H1 (cell line): ENCODE measurements at regions not wholly inside any gene's neighbourhood (a gene's known extent, or its start where the extent isn't known, plus 50 kb on each side); places are given as distances from the start of the nearest gene placed in this dataset.

Experiments
- CTCF ChIA-PET: fragments of 300-600 bp; sonication (Branson Sonifier 250); formaldehyde crosslinking; loops from one replicate; lab custom pipeline; 2021; ENCODE audit not compliant: partially characterized antibody; lab: Charles Lee
- POLR2A ChIA-PET: fragments of 300-600 bp; sonication (Branson Sonifier 250); formaldehyde crosslinking; loops from one replicate; lab custom pipeline; 2021; ENCODE audit warnings: inconsistent platforms; ENCODE audit not compliant: partially characterized antibody; lab: Charles Lee
- DNase-seq, 2 experiments: peaks; one replicate each; pipeline versions ENCODE4 v3.0.0 to v3.0.0-alpha.2; 2010 to 2022; ENCODE audit warnings: low spot score in 2 of 2, low read depth in 1 of 2, mixed read lengths in 1 of 2
- FAIRE-seq: peaks from 2 replicates; lab custom pipeline; 2011; peaks lifted over from hg19 to GRCh38; lab: Jason Lieb, UNC
- H2AFZ ChIP-seq: 2 replicates; pipeline ENCODE4 v1.8.1; 2012; ENCODE audit warnings: low read length, inconsistent platforms
- H2AK5ac ChIP-seq: 2 replicates; pipeline ENCODE4 v1.6.1; 2013; ENCODE audit warnings: low read depth, low read length
- H2BK120ac ChIP-seq: replicated peaks from 2 replicates; pipeline ENCODE3; 2013; ENCODE audit warnings: low read depth, low read length, inconsistent platforms
- H2BK12ac ChIP-seq: 2 replicates; pipeline ENCODE4 v1.6.1; 2013; ENCODE audit warnings: low read depth, low read length
- H2BK15ac ChIP-seq: 2 replicates; pipeline ENCODE4 v1.6.1; 2013; ENCODE audit warnings: low read length
- H2BK20ac ChIP-seq: 2 replicates; pipeline ENCODE4 v1.6.1; 2013; ENCODE audit warnings: low read length
- H2BK5ac ChIP-seq: 2 replicates; pipeline ENCODE4 v1.6.1; 2013; ENCODE audit warnings: low read depth, low read length
- H3K14ac ChIP-seq: 2 replicates; pipeline ENCODE4 v1.6.1; 2013; ENCODE audit warnings: inconsistent platforms; ENCODE audit not compliant: insufficient read length
- H3K18ac ChIP-seq: 2 replicates; pipeline ENCODE4 v1.6.1; 2013; ENCODE audit warnings: low read length; ENCODE audit errors: extremely low read depth
- H3K23ac ChIP-seq: 2 replicates; pipeline ENCODE4 v1.6.1; 2013; ENCODE audit warnings: inconsistent platforms; ENCODE audit not compliant: insufficient read length
- H3K23me2 ChIP-seq: 2 replicates; pipeline ENCODE4 v1.6.1; 2013; ENCODE audit warnings: low read depth, low read length
- H3K27ac ChIP-seq: 2 replicates; pipeline ENCODE4 v1.6.1; 2011; ENCODE audit warnings: low read depth, low read length, inconsistent platforms
- H3K27me3 ChIP-seq, 4 experiments: replicated peaks in 1 of 4; 1 replicate in 1 of 4; 2 replicates in 3 of 4; pipeline versions ENCODE4 v1.6.1 to v1.8.1; 2011 to 2013; ENCODE audit warnings: low read length in 3 of 4, mild to moderate bottlenecking in 3 of 4, inconsistent platforms in 2 of 4, mixed read lengths in 2 of 4, moderate library complexity in 1 of 4; ENCODE audit not compliant: control insufficient read depth in 3 of 4, insufficient read depth in 3 of 4; ENCODE audit errors: extremely low read depth in 1 of 4
- H3K36me3 ChIP-seq, 4 experiments: 2 replicates each; pipeline versions ENCODE4 v1.6.1 to v1.8.1; 2011 to 2013; ENCODE audit warnings: mild to moderate bottlenecking in 4 of 4, low read length in 3 of 4, moderate library complexity in 2 of 4, control low read depth in 1 of 4, inconsistent platforms in 1 of 4; ENCODE audit not compliant: insufficient read depth in 4 of 4, control insufficient read depth in 2 of 4
- H3K4ac ChIP-seq: replicated peaks from 2 replicates; pipeline ENCODE3; 2013; ENCODE audit warnings: low read length, low read depth, mixed read lengths, inconsistent platforms; ENCODE audit not compliant: insufficient read length
- H3K4me1 ChIP-seq, 4 experiments: replicated peaks in 1 of 4; 1 replicate in 1 of 4; 2 replicates in 3 of 4; pipeline versions ENCODE4 v1.6.1 to v1.8.1; 2011 to 2013; ENCODE audit warnings: low read length in 3 of 4, inconsistent platforms in 2 of 4, mixed read lengths in 1 of 4; ENCODE audit not compliant: insufficient read depth in 4 of 4, control insufficient read depth in 3 of 4
- H3K4me2 ChIP-seq, 2 experiments: 2 replicates each; pipeline versions ENCODE4 v1.6.1 to v1.8.1; 2011 to 2013; ENCODE audit warnings: low read depth in 2 of 2, low read length in 2 of 2, control low read depth in 1 of 2, inconsistent platforms in 1 of 2, mild to moderate bottlenecking in 1 of 2; ENCODE audit not compliant: insufficient read depth in 1 of 2
- H3K4me3 ChIP-seq, 4 experiments: fragments of 200-600, 300-600 bp in 1 of 4; sonication (generic), shearing (Covaris generic), sonication (Bioruptor Twin) in 1 of 4; 2 replicates each; pipeline versions ENCODE4 v1.5.1 to v1.8.1; 2011 to 2016; ENCODE audit warnings: low read length in 4 of 4, low read depth in 3 of 4, control low read depth in 2 of 4, inconsistent platforms in 2 of 4, mild to moderate bottlenecking in 2 of 4, mixed read lengths in 1 of 4, moderate library complexity in 1 of 4; ENCODE audit not compliant: insufficient read depth in 2 of 4; ENCODE audit errors: extremely low read depth in 1 of 4
- H3K56ac ChIP-seq: replicated peaks from 2 replicates; pipeline ENCODE3; 2013; ENCODE audit warnings: low read depth, mild to moderate bottlenecking, mixed read lengths, low read length, inconsistent platforms; ENCODE audit not compliant: insufficient read length
- H3K79me1 ChIP-seq: 2 replicates; pipeline ENCODE4 v1.6.1; 2013; ENCODE audit warnings: low read depth, low read length, control low read depth
- H3K79me2 ChIP-seq, 2 experiments: 2 replicates each; pipeline versions ENCODE4 v1.6.1 to v1.8.1; 2012 to 2013; ENCODE audit warnings: low read length in 2 of 2, mild to moderate bottlenecking in 2 of 2, inconsistent platforms in 1 of 2; ENCODE audit not compliant: insufficient read depth in 2 of 2, control insufficient read depth in 1 of 2
- H3K9ac ChIP-seq, 4 experiments: replicated peaks in 1 of 4; 1 replicate in 1 of 4; 2 replicates in 3 of 4; pipeline versions ENCODE4 v1.6.1 to v1.8.1; 2011 to 2013; ENCODE audit warnings: low read depth in 3 of 4, low read length in 3 of 4, control low read depth in 2 of 4, mild to moderate bottlenecking in 2 of 4, moderate library complexity in 2 of 4, inconsistent platforms in 1 of 4; ENCODE audit errors: extremely low read depth in 1 of 4
- H3K9me3 ChIP-seq, 2 experiments: 2 replicates each; pipeline versions ENCODE4 v1.6.1 to v1.8.1; 2012 to 2013; ENCODE audit warnings: mild to moderate bottlenecking in 2 of 2, moderate library complexity in 2 of 2, control low read depth in 1 of 2, inconsistent platforms in 1 of 2, low read depth in 1 of 2, low read length in 1 of 2, mixed read lengths in 1 of 2; ENCODE audit not compliant: insufficient read depth in 2 of 2
- H4K20me1 ChIP-seq, 2 experiments: replicated peaks in 1 of 2; 2 replicates each; pipeline versions ENCODE3 to v1.8.1; 2011 to 2013; ENCODE audit warnings: inconsistent platforms in 2 of 2, low read length in 2 of 2, mild to moderate bottlenecking in 1 of 2; ENCODE audit not compliant: insufficient read depth in 2 of 2, control insufficient read depth in 1 of 2
- H4K5ac ChIP-seq: 2 replicates; pipeline ENCODE4 v1.6.1; 2013; ENCODE audit warnings: low read length, low read depth, mixed read lengths, inconsistent platforms; ENCODE audit not compliant: insufficient read length
- H4K8ac ChIP-seq: 2 replicates; pipeline ENCODE4 v1.8.0; 2013; ENCODE audit warnings: mild to moderate bottlenecking, moderate library complexity, low read length, inconsistent platforms; ENCODE audit not compliant: insufficient read depth; ENCODE audit errors: extremely low read depth
- H4K91ac ChIP-seq: replicated peaks from 2 replicates; pipeline ENCODE3; 2013; ENCODE audit warnings: low read length, mixed read lengths, inconsistent platforms; ENCODE audit not compliant: insufficient read length
- BCL11A ChIP-seq, 2 experiments: IDR thresholded peaks; one replicate each; pipeline ENCODE4 v1.6.1; 2011; ENCODE audit warnings: low read depth in 2 of 2, low read length in 2 of 2, mild to moderate bottlenecking in 2 of 2
- CHD2 ChIP-seq: IDR thresholded peaks from 2 replicates; pipeline ENCODE4 v1.6.1; 2012; ENCODE audit warnings: low read length, improper control_type of control experiment
- E2F6 ChIP-seq: IDR thresholded peaks from 2 replicates; pipeline ENCODE4 v1.6.1; 2012; ENCODE audit warnings: inconsistent platforms
- GABPA ChIP-seq: IDR thresholded peaks from 2 replicates; pipeline ENCODE4 v1.6.1; 2011; ENCODE audit warnings: mild to moderate bottlenecking, low read length, moderate library complexity, borderline replicate concordance; ENCODE audit not compliant: insufficient read depth
- KDM5A ChIP-seq: fragments of 200-600 bp; IDR thresholded peaks from 2 replicates; pipeline ENCODE4 v1.7.1; 2012; ENCODE audit warnings: mild to moderate bottlenecking, low read length, inconsistent platforms, mixed read lengths
- POLR2AphosphoS5 ChIP-seq: IDR thresholded peaks from 2 replicates; pipeline ENCODE4 v1.6.1; 2011; ENCODE audit warnings: low read depth, low read length
- SAP30 ChIP-seq: fragments of 300-600 bp; sonication (generic); IDR thresholded peaks from 2 replicates; pipeline ENCODE4 v1.7.1; 2012; ENCODE audit warnings: low read length, moderate library complexity, mild to moderate bottlenecking, inconsistent platforms; ENCODE audit not compliant: insufficient read depth, insufficient replicate concordance
- SP1 ChIP-seq: IDR thresholded peaks from 2 replicates; pipeline ENCODE4 v1.6.1; 2011; ENCODE audit warnings: low read depth, low read length
- USF2 ChIP-seq: IDR thresholded peaks from 2 replicates; pipeline ENCODE4 v1.6.1; 2011; ENCODE audit warnings: low read length, improper control_type of control experiment
- WGBS, 2 experiments: shearing (Covaris generic) in 1 of 2; methylation state at CpG; one replicate each; pipeline versions ENCODE4 v1.1.6 to v1.1.7; 2013 to 2015; ENCODE audit warnings: low lambda C conversion rate in 2 of 2, mixed read lengths in 2 of 2, inconsistent platforms in 1 of 2, low coverage in 1 of 2, missing lambda C conversion rate in 1 of 2; ENCODE audit not compliant: insufficient replicate concordance in 2 of 2, insufficient coverage in 1 of 2, insufficient read length in 1 of 2; ENCODE audit errors: extremely low coverage in 1 of 2, missing lambda C conversion rate in 1 of 2; 5-methylcytosine and 5-hydroxymethylcytosine counted together

GRCh38 chr1:234879147-234880080 is 249.2 kb downstream of the TOMM20 start:
- H2BK5ac ChIP-seq, result no peak overlapping the region
- H3K4me2 ChIP-seq, result no peak overlapping the region
- POLR2A ChIA-PET, result interaction anchor here (0.6 kb wide), 1 partner anchor 78 kb away, joined by 3 read pairs; no protein-coding TSS in a partner anchor
- H3K23ac ChIP-seq, result no peak overlapping the region
- H3K9ac ChIP-seq, result no peak overlapping the region
- H3K4me3 ChIP-seq, result no peak overlapping the region
- no peak overlapping the region for H2BK12ac ChIP-seq
- no peak overlapping the region for H3K27ac ChIP-seq
- H3K18ac ChIP-seq, result no peak overlapping the region
- H3K9me3 ChIP-seq, result no peaks in the 10 kb centered on the region
- no peak overlapping the region for H4K5ac ChIP-seq
- DNase-seq, result no peak
- H2AFZ ChIP-seq, result no peak overlapping the region
- no peak overlapping the region for H4K91ac ChIP-seq
- no peaks in the 10 kb centered on the region for H3K36me3 ChIP-seq
- no peaks in the 10 kb centered on the region for H4K20me1 ChIP-seq
- no peaks in the 10 kb centered on the region for H3K23me2 ChIP-seq
- FAIRE-seq, result no peak
- no peak overlapping the region for H3K56ac ChIP-seq
- no peak overlapping the region for H2BK120ac ChIP-seq
- no peaks in the 10 kb centered on the region for H3K4me1 ChIP-seq
- WGBS, 2 experiments, result 89 to 100% methylated on average over 1 to 9 of the region's 9 CpGs
- H3K79me1 ChIP-seq, result no peaks in the 10 kb centered on the region
- no peak overlapping the region for H2BK20ac ChIP-seq
- no peaks in the 10 kb centered on the region for H3K27me3 ChIP-seq
- no peaks in the 10 kb centered on the region for H3K79me2 ChIP-seq
- CTCF ChIA-PET, result interaction anchor here (0.6 kb wide), 1 partner anchor 164 kb away, joined by 3 read pairs; no protein-coding TSS in a partner anchor
- H4K8ac ChIP-seq, result peak overlapping the region; percentile 57; the same call in 1 of the 2 replicates
- H3K4ac ChIP-seq, result no peak overlapping the region
- no peak overlapping the region for H2BK15ac ChIP-seq
- no peak overlapping the region for H3K14ac ChIP-seq
- H2AK5ac ChIP-seq, result no peak overlapping the region
- TF ChIP-seq POLR2AphosphoS5 (no peak), GABPA (no peak), BCL11A (IDR thresholded peaks at IDR 0.05; ENCODE audit: low read depth in 2 of 2, low read length in 2 of 2) (no peak), SP1 (no peak), E2F6 (no peak), USF2 (no peak), SAP30 (no peak), KDM5A (no peak), CHD2 (no peak)
